ENCODE measurements at regions not wholly inside any gene's neighbourhood (a gene's known extent, or its start where the extent isn't known, plus 50 kb on each side); places are given as distances from the start of the nearest gene placed in this dataset.

DNA sequence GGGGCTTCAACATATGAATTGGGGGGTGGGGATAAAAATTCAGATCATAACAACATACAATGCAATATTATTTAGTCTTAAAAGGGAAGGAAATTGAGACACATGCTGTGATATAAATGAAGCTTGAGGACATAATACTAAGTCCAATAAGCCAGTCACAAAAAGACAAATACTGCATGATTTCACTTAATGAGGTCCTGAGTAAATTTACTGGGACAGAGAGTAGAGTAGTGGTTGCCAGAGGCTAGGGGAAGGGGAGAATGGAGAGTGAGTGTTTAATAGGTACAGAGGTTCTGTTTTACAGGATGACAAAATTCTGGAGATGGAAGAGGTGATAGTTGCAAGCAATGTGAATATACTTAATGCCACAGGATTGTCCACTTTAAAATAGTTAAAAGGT is 89.2 kb upstream of the RAPGEF2 start:
- POLR2A ChIA-PET, result no interaction called here
- Histone ChIP-seq H3K79me2 (ENCODE audit: control insufficient read depth, insufficient read depth, low read length) (no peaks in the 10 kb centered on the region), H3K27me3 (replicated peaks in 1 of 4; ENCODE audit: control extremely low read depth in 1 of 4, control insufficient read depth in 3 of 4, insufficient read depth in 4 of 4, low read length in 3 of 4) (peaks cover 0 to 9% (median 6%) of the 10 kb centered on the region in 4 experiments), H3K9ac (ENCODE audit: low read length) (no peak overlapping the region), H3K9me3 (ENCODE audit: control extremely low read depth in 1 of 3, control insufficient read depth in 2 of 3, insufficient read depth in 1 of 3, low read length in 2 of 3) (no peaks in the 10 kb centered on the region), H3K4me1 (ENCODE audit: control insufficient read depth in 2 of 2, insufficient read depth in 2 of 2, low read length in 2 of 2) (peaks cover 13 to 16% of the 10 kb centered on the region in 2 donors), H3K27ac (ENCODE audit: low read length in 2 of 2) (no peak overlapping the region), H3K4me3 (ENCODE audit: control extremely low read depth in 1 of 5, extremely low read depth in 1 of 5, insufficient read depth in 1 of 5, low read depth in 2 of 5, low read length in 4 of 5) (no peak overlapping the region), H3K36me3 (replicated peaks in 1 of 2; ENCODE audit: control extremely low read depth in 1 of 2, control insufficient read depth in 1 of 2, extremely low read depth in 1 of 2, insufficient read depth in 2 of 2, low read length in 1 of 2) (no peaks in the 10 kb centered on the region), H4K20me1 (ENCODE audit: control insufficient read depth, insufficient read depth, low read length, poor library complexity, severe bottlenecking) (no peaks in the 10 kb centered on the region), H2AFZ (ENCODE audit: insufficient read depth, low read depth, low read length, poor library complexity, severe bottlenecking) (no peak overlapping the region), H3K4me2 (replicated peaks; ENCODE audit: low read depth, low read length, poor library complexity, severe bottlenecking) (no peak overlapping the region)
- intact Hi-C loops (cut with micrococcal nuclease), result no loop called here
- H3K4me1 Mint-ChIP-seq, result peaks cover 19% of the 10 kb centered on the region
- H3K27ac Mint-ChIP-seq, result no peak overlapping the region
- CTCF ChIA-PET, result no interaction called here
- DNase-seq (no peak), ATAC-seq (ENCODE audit: low read depth) (no peak)
- no peaks in the 10 kb centered on the region for H3K9me3 Mint-ChIP-seq (ENCODE audit: insufficient read depth)
- peaks cover 45% of the 10 kb centered on the region for H3K27me3 Mint-ChIP-seq
- no peak overlapping the region for H3K4me3 Mint-ChIP-seq
- TF ChIP-seq, protein P1, sequence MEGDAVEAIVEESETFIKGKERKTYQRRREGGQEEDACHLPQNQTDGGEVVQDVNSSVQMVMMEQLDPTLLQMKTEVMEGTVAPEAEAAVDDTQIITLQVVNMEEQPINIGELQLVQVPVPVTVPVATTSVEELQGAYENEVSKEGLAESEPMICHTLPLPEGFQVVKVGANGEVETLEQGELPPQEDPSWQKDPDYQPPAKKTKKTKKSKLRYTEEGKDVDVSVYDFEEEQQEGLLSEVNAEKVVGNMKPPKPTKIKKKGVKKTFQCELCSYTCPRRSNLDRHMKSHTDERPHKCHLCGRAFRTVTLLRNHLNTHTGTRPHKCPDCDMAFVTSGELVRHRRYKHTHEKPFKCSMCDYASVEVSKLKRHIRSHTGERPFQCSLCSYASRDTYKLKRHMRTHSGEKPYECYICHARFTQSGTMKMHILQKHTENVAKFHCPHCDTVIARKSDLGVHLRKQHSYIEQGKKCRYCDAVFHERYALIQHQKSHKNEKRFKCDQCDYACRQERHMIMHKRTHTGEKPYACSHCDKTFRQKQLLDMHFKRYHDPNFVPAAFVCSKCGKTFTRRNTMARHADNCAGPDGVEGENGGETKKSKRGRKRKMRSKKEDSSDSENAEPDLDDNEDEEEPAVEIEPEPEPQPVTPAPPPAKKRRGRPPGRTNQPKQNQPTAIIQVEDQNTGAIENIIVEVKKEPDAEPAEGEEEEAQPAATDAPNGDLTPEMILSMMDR (IDR thresholded peaks at IDR 0.05), result no peak
- TF ChIP-seq EZH2 (IDR thresholded peaks at IDR 0.05; ENCODE audit: borderline replicate concordance, insufficient read depth, low read depth, low read length, poor library complexity, severe bottlenecking), result no peak

DNA sequence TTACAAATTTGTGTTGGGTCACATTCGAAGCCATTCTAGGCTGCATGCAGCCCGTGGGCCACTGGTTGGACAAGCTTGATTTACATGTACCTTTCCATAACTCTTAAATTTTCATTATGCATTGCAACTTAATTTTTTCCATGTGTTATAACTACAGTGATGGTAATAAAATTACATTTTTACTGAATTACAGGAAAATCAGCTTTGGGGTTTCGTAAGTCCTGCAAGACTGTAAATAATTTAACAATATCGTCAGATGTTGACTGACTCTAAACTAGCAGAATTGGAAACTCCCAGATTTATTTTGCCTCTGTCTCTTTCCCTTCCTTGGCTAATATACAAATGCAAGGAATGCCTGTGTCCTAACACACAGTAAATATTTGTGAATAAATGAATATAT is 88.0 kb upstream of the RAPGEF2 start:
- peaks cover 0 to 15% (median 4%) of the 10 kb centered on the region in 4 experiments for H3K27me3 ChIP-seq (replicated peaks in 1 of 4; ENCODE audit: control extremely low read depth in 1 of 4, control insufficient read depth in 3 of 4, insufficient read depth in 4 of 4, low read length in 3 of 4)
- Mint-ChIP-seq H3K4me3 (no peak overlapping the region), H3K27ac (no peak overlapping the region), H3K9me3 (ENCODE audit: insufficient read depth) (no peaks in the 10 kb centered on the region), H3K4me1 (peaks cover 19% of the 10 kb centered on the region), H3K27me3 (peaks cover 49% of the 10 kb centered on the region)
- no peak overlapping the region for H3K4me3 ChIP-seq (ENCODE audit: control extremely low read depth in 1 of 5, extremely low read depth in 1 of 5, insufficient read depth in 1 of 5, low read depth in 2 of 5, low read length in 4 of 5)
- ATAC-seq (ENCODE audit: low read depth) (no peak), DNase-seq (no peak)
- H3K4me1 ChIP-seq (ENCODE audit: control insufficient read depth in 2 of 2, insufficient read depth in 2 of 2, low read length in 2 of 2), result peaks cover 13 to 16% of the 10 kb centered on the region in 2 donors
- no peaks in the 10 kb centered on the region for H4K20me1 ChIP-seq (ENCODE audit: control insufficient read depth, insufficient read depth, low read length, poor library complexity, severe bottlenecking)
- whole genome bisulfite sequencing (ENCODE audit: insufficient coverage), result no CpG with 5 or more reads among the region's 4 CpGs
- no peaks in the 10 kb centered on the region for H3K79me2 ChIP-seq (ENCODE audit: control insufficient read depth, insufficient read depth, low read length)
- no peaks in the 10 kb centered on the region for H3K9me3 ChIP-seq (ENCODE audit: control extremely low read depth in 1 of 3, control insufficient read depth in 2 of 3, insufficient read depth in 1 of 3, low read length in 2 of 3)
- CTCF ChIA-PET, result interaction anchor here (1.0 kb wide), 1 partner anchor 12 kb away, joined by 3 read pairs; no protein-coding TSS in a partner anchor
- no peak for TF ChIP-seq EZH2 (IDR thresholded peaks at IDR 0.05; ENCODE audit: borderline replicate concordance, insufficient read depth, low read depth, low read length, poor library complexity, severe bottlenecking)
- TF ChIP-seq, protein P1 (IDR thresholded peaks at IDR 0.05), result no peak
- H3K27ac ChIP-seq (ENCODE audit: low read length in 2 of 2), result no peak overlapping the region
- H3K9ac ChIP-seq (ENCODE audit: low read length), result no peak overlapping the region
- no peaks in the 10 kb centered on the region for H3K36me3 ChIP-seq (replicated peaks in 1 of 2; ENCODE audit: control extremely low read depth in 1 of 2, control insufficient read depth in 1 of 2, extremely low read depth in 1 of 2, insufficient read depth in 2 of 2, low read length in 1 of 2)
- intact Hi-C loops (cut with micrococcal nuclease), result no loop called here
- no peak overlapping the region for H2AFZ ChIP-seq (ENCODE audit: insufficient read depth, low read depth, low read length, poor library complexity, severe bottlenecking)
- POLR2A ChIA-PET, result interaction anchor here (0.7 kb wide), 1 partner anchor 18 kb away, joined by 3 read pairs; no protein-coding TSS in a partner anchor
- H3K4me2 ChIP-seq (replicated peaks; ENCODE audit: low read depth, low read length, poor library complexity, severe bottlenecking), result no peak overlapping the region

Data from B cell (primary cell).